Umbilical cord (tissue), 1 donor: ENCODE measurements at regions not wholly inside any gene's neighbourhood (a gene's known extent, or its start where the extent isn't known, plus 50 kb on each side); places are given as distances from the start of the nearest gene placed in this dataset.
"Not testable (repeated sequence)": the region's sequence is repeated elsewhere in the genome, so short reads cannot be mapped to it uniquely, and the experiment has no call there.

Source experiments
- DNase-seq: peaks from one replicate; pipeline ENCODE4 v3.0.0-alpha.2; 2015; ENCODE audit warnings: low spot score

- DNase-seq, result no peak
Measured at GRCh38 chr16:51543971-51544370, 392.9 kb upstream of the SALL1 start.

GRCh38 chr16:51542981-51543815 is 392.1 kb upstream of the SALL1 start:
- no peak for DNase-seq

- DNase-seq, result no peak
Measured at GRCh38 chr16:51540259-51540658, 389.2 kb upstream of the SALL1 start.

GRCh38 chr16:51538707-51539498 is 387.8 kb upstream of the SALL1 start:
- DNase-seq, result peak; percentile 36

- no peak for DNase-seq
Measured at GRCh38 chr16:51535591-51535990, 384.5 kb upstream of the SALL1 start.

GRCh38 chr16:51532551-51532950 is 381.5 kb upstream of the SALL1 start:
- DNase-seq, result no peak

- no peak for DNase-seq
Measured at GRCh38 chr16:51531271-51531670, 380.2 kb upstream of the SALL1 start.

- no peak for DNase-seq
Measured at GRCh38 chr16:51527349-51527748, 376.3 kb upstream of the SALL1 start.

- no peak for DNase-seq
Measured at GRCh38 chr16:51526621-51527020, 375.6 kb upstream of the SALL1 start.

- DNase-seq, result no peak
Measured at GRCh38 chr16:51524555-51525373, 373.7 kb upstream of the SALL1 start.

GRCh38 chr16:51524070-51524469 is 373.0 kb upstream of the SALL1 start:
- DNase-seq, result no peak

GRCh38 chr16:51523400-51523799 is 372.3 kb upstream of the SALL1 start:
- DNase-seq, result no peak

- DNase-seq, result no peak
Measured at GRCh38 chr16:51522902-51523301, 371.8 kb upstream of the SALL1 start.

- DNase-seq, result not testable (repeated sequence)
Measured at GRCh38 chr16:51516960-51517359, 365.9 kb upstream of the SALL1 start.

- DNase-seq, result no peak
Measured at GRCh38 chr16:51510416-51510815, 359.3 kb upstream of the SALL1 start.

GRCh38 chr16:51509336-51509735 is 358.3 kb upstream of the SALL1 start:
- no peak for DNase-seq

- DNase-seq, result peak; percentile 71
Measured at GRCh38 chr16:51508490-51509212, 357.6 kb upstream of the SALL1 start.

- no peak for DNase-seq
Measured at GRCh38 chr16:51507286-51507685, 356.2 kb upstream of the SALL1 start.

GRCh38 chr16:51500306-51500705 is 349.2 kb upstream of the SALL1 start:
- no peak for DNase-seq

GRCh38 chr16:51497541-51498211 is 346.6 kb upstream of the SALL1 start:
- DNase-seq, result no peak

- no peak for DNase-seq
Measured at GRCh38 chr16:51490866-51491265, 339.8 kb upstream of the SALL1 start.
